IMR-90 (cell line): ENCODE measurements at regions not wholly inside any gene's neighbourhood (a gene's known extent, or its start where the extent isn't known, plus 50 kb on each side); places are given as distances from the start of the nearest gene placed in this dataset.

Experiments
- ATAC-seq: fragments of 200-7000 bp; cut with Tn5 transposase; 2 replicates; pipeline ENCODE4 v1.9.1; 2020; ENCODE audit warnings: low read depth, mild to moderate bottlenecking, moderate library complexity
- BruUV-seq: library from RNA; stranded (reverse); fragments of 400-500 nt; replicated peaks from 2 replicates; lab custom pipeline; 2021; lab: Mats Ljungman, UMichigan
- CTCF ChIA-PET: fragments of 300-600 bp; formaldehyde crosslinking; extraction: SDS; loops from one replicate; lab custom pipeline; 2021; ENCODE audit warnings: antibody characterized with exemption; lab: Yijun Ruan, JAX
- POLR2A ChIA-PET: fragments of 300-600 bp; sonication (Branson Sonifier 250); formaldehyde crosslinking; loops from one replicate; lab custom pipeline; 2022; ENCODE audit warnings: antibody characterized with exemption; ENCODE audit not compliant: unreplicated experiment; lab: Charles Lee
- DNase-seq: peaks from one replicate; pipeline ENCODE4 v3.0.0; 2013
- H2AFZ ChIP-seq: replicated peaks from 2 replicates; pipeline ENCODE3; 2013; ENCODE audit warnings: low read length, mild to moderate bottlenecking; ENCODE audit not compliant: poor library complexity
- H2AK5ac ChIP-seq: 2 replicates; pipeline ENCODE4 v1.6.1; 2013; ENCODE audit warnings: low read depth, low read length, inconsistent platforms
- H2AK9ac ChIP-seq: replicated peaks from 2 replicates; pipeline ENCODE3; 2013; ENCODE audit warnings: mild to moderate bottlenecking, low read depth, low read length, moderate library complexity; ENCODE audit not compliant: poor library complexity
- H2BK120ac ChIP-seq: 2 replicates; pipeline ENCODE4 v1.6.1; 2013; ENCODE audit warnings: low read depth, low read length, inconsistent platforms
- H2BK15ac ChIP-seq: 3 replicates; pipeline ENCODE4 v1.6.1; 2013; ENCODE audit warnings: low read depth, low read length, inconsistent platforms
- H2BK20ac ChIP-seq: 2 replicates; pipeline ENCODE4 v1.6.1; 2013; ENCODE audit warnings: low read depth, mild to moderate bottlenecking, inconsistent platforms, low read length, moderate library complexity
- H2BK5ac ChIP-seq: 2 replicates; pipeline ENCODE4 v1.6.1; 2013; ENCODE audit warnings: mild to moderate bottlenecking, low read depth, low read length, inconsistent platforms; ENCODE audit not compliant: poor library complexity, severe bottlenecking
- H3K14ac ChIP-seq: replicated peaks from 2 replicates; pipeline ENCODE4 v1.6.1; 2013; ENCODE audit warnings: low read depth, low read length, inconsistent platforms
- H3K18ac ChIP-seq: 2 replicates; pipeline ENCODE4 v1.6.1; 2013; ENCODE audit warnings: low read depth, low read length, control low read depth
- H3K23ac ChIP-seq: 2 replicates; pipeline ENCODE4 v1.6.1; 2013; ENCODE audit warnings: low read depth, low read length, inconsistent platforms
- H3K27ac ChIP-seq: 2 replicates; pipeline ENCODE4 v1.5.1; 2013; ENCODE audit warnings: mild to moderate bottlenecking, control low read depth, low read length; ENCODE audit not compliant: insufficient read depth
- H3K27me3 ChIP-seq: 2 replicates; pipeline ENCODE4 v1.6.1; 2013; ENCODE audit warnings: low read length; ENCODE audit not compliant: control insufficient read depth, insufficient read depth
- H3K36me3 ChIP-seq: 2 replicates; pipeline ENCODE4 v1.6.1; 2013; ENCODE audit warnings: low read length, mixed read lengths; ENCODE audit not compliant: control insufficient read depth, insufficient read depth
- H3K4ac ChIP-seq: 2 replicates; pipeline ENCODE4 v1.6.1; 2013; ENCODE audit warnings: low read depth, low read length, inconsistent platforms
- H3K4me1 ChIP-seq: 2 replicates; pipeline ENCODE4 v1.6.1; 2013; ENCODE audit warnings: low read length, mixed read lengths; ENCODE audit not compliant: control insufficient read depth, insufficient read depth
- H3K4me2 ChIP-seq: 2 replicates; pipeline ENCODE4 v1.6.1; 2013; ENCODE audit warnings: low read depth, mild to moderate bottlenecking, control low read depth, low read length, moderate library complexity
- H3K4me3 ChIP-seq: 2 replicates; pipeline ENCODE4 v1.5.1; 2013; ENCODE audit warnings: low read depth, mild to moderate bottlenecking, control low read depth, low read length, moderate library complexity; ENCODE audit not compliant: insufficient read depth
- H3K56ac ChIP-seq: 2 replicates; pipeline ENCODE4 v1.6.1; 2013; ENCODE audit warnings: low read length, inconsistent platforms; ENCODE audit not compliant: insufficient read depth; ENCODE audit errors: extremely low read depth
- H3K79me1 ChIP-seq, 2 experiments: 2 replicates each; pipeline ENCODE4 v1.6.1; 2013; ENCODE audit warnings: low read length in 2 of 2, inconsistent platforms in 1 of 2, low read depth in 1 of 2
- H3K9ac ChIP-seq: 2 replicates; pipeline ENCODE4 v1.6.1; 2013; ENCODE audit warnings: low read depth, low read length, control low read depth
- H3K9me1 ChIP-seq: 2 replicates; pipeline ENCODE4 v1.6.1; 2013; ENCODE audit warnings: low read length, inconsistent platforms; ENCODE audit not compliant: insufficient read depth
- H3K9me3 ChIP-seq: 2 replicates; pipeline ENCODE4 v1.6.1; 2013; ENCODE audit warnings: low read length; ENCODE audit not compliant: control insufficient read depth, insufficient read depth
- H4K20me1 ChIP-seq: 2 replicates; pipeline ENCODE4 v1.6.1; 2013; ENCODE audit warnings: low read length, inconsistent platforms; ENCODE audit not compliant: insufficient read depth
- H4K5ac ChIP-seq: 2 replicates; pipeline ENCODE4 v1.6.1; 2013; ENCODE audit warnings: mild to moderate bottlenecking, low read depth, low read length, control low read depth
- H4K8ac ChIP-seq, 2 experiments: 2 replicates each; pipeline ENCODE4 v1.6.1; 2013; ENCODE audit warnings: low read depth in 2 of 2, low read length in 2 of 2, control low read depth in 1 of 2, inconsistent platforms in 1 of 2
- H4K91ac ChIP-seq: 2 replicates; pipeline ENCODE4 v1.6.1; 2013; ENCODE audit warnings: low read depth, low read length, inconsistent platforms; ENCODE audit not compliant: insufficient read depth
- BHLHE40 ChIP-seq: fragments of 150-350 bp; IDR thresholded peaks from 2 replicates; pipeline ENCODE4 v1.6.1; 2016; ENCODE audit warnings: mild to moderate bottlenecking, low read depth, low read length
- CEBPB ChIP-seq: IDR thresholded peaks from 2 replicates; pipeline ENCODE4 v1.6.1; 2012; ENCODE audit warnings: low read depth, low read length, improper control_type of control experiment
- CHD1 ChIP-seq: IDR thresholded peaks from 2 replicates; pipeline ENCODE4 v1.6.1; 2012; ENCODE audit warnings: low read depth, low read length, improper control_type of control experiment
- CTCF ChIP-seq: conservative IDR thresholded peaks from 2 replicates; pipeline ENCODE4 v1.5.1; 2012; ENCODE audit warnings: mild to moderate bottlenecking, low read depth, low read length, improper control_type of control experiment
- ELK1 ChIP-seq: fragments of 150-350 bp; IDR thresholded peaks from 2 replicates; pipeline ENCODE4 v1.6.1; 2016; ENCODE audit warnings: low read depth, mild to moderate bottlenecking, low read length, moderate library complexity, borderline replicate concordance
- FOS ChIP-seq: fragments of 150-350 bp; IDR thresholded peaks from 2 replicates; pipeline ENCODE4 v1.6.1; 2016; ENCODE audit warnings: low read depth, low read length
- MAFK ChIP-seq: IDR thresholded peaks from 2 replicates; pipeline ENCODE4 v1.6.1; 2012; ENCODE audit warnings: low read depth, low read length, improper control_type of control experiment
- MAZ ChIP-seq: IDR thresholded peaks from 2 replicates; pipeline ENCODE4 v1.6.1; 2012; ENCODE audit warnings: low read depth, mild to moderate bottlenecking, low read length, improper control_type of control experiment, moderate library complexity, borderline replicate concordance
- MXI1 ChIP-seq: IDR thresholded peaks from 2 replicates; pipeline ENCODE4 v1.6.1; 2012; ENCODE audit warnings: low read depth, mild to moderate bottlenecking, low read length, moderate library complexity, borderline replicate concordance
- NFE2L2 ChIP-seq: fragments of 150-350 bp; IDR thresholded peaks from 2 replicates; pipeline ENCODE4 v1.6.1; 2016; ENCODE audit warnings: low read depth, mild to moderate bottlenecking, low read length
- POLR2A ChIP-seq: IDR thresholded peaks from 2 replicates; pipeline ENCODE4 v1.6.1; 2012; ENCODE audit warnings: mild to moderate bottlenecking, low read depth, low read length
- RAD21 ChIP-seq: IDR thresholded peaks from 2 replicates; pipeline ENCODE4 v1.6.1; 2012; ENCODE audit warnings: low read length, improper control_type of control experiment
- RCOR1 ChIP-seq: IDR thresholded peaks from 2 replicates; pipeline ENCODE4 v1.6.1; 2012; ENCODE audit warnings: mild to moderate bottlenecking, low read length, improper control_type of control experiment; ENCODE audit not compliant: insufficient replicate concordance
- RFX5 ChIP-seq: IDR thresholded peaks from 2 replicates; pipeline ENCODE4 v1.8.0; 2012; ENCODE audit warnings: low read depth, mild to moderate bottlenecking, low read length, moderate library complexity
- SMC3 ChIP-seq: fragments of 150-350 bp; IDR thresholded peaks from 2 replicates; pipeline ENCODE4 v1.6.1; 2016; ENCODE audit warnings: low read depth, mild to moderate bottlenecking, antibody characterized with exemption, low read length, moderate library complexity
- USF2 ChIP-seq: fragments of 150-350 bp; IDR thresholded peaks from 2 replicates; pipeline ENCODE4 v1.6.1; 2017; ENCODE audit warnings: mild to moderate bottlenecking, antibody characterized with exemption, low read length, low read depth
- whole genome bisulfite sequencing, 2 experiments: methylation state at CpG; one replicate each; pipeline versions ENCODE4 v1.1.5 to v1.1.7; 2013; ENCODE audit warnings: missing lambda C conversion rate in 2 of 2; ENCODE audit not compliant: insufficient read length in 1 of 2; ENCODE audit errors: extremely low coverage in 2 of 2; 5-methylcytosine and 5-hydroxymethylcytosine counted together
- dilution Hi-C: fragments of 300-500 bp; cut with HindIII; formaldehyde crosslinking; loops from one replicate; pipeline ENCODE4 v1.14.3; 2018; ENCODE audit warnings: low sequenced_read_pairs; ENCODE audit not compliant: unreplicated experiment
- in situ Hi-C: fragments of 300-500 bp; cut with MboI; formaldehyde crosslinking; loops from 3 replicates; pipeline ENCODE4 v1.14.3; 2019; ENCODE audit warnings: low sequenced_read_pairs, inconsistent platforms, mixed read lengths
- intact Hi-C: fragments of 100-400 bp; cut with micrococcal nuclease; formaldehyde crosslinking; loops from 2 replicates; pipeline ENCODE4 v1.10.0; 2022

- dilution Hi-C loops, result no loop called here
- intact Hi-C loops, result no loop called here
- H2AFZ ChIP-seq, result no peak overlapping the region
- BruUV-seq, result no TSS peak
- ATAC-seq (no peak), DNase-seq (no peak)
- no peaks in the 10 kb centered on the region for H4K20me1 ChIP-seq
- H3K9me1 ChIP-seq, result no peaks in the 10 kb centered on the region; the same call in 1 of the 2 replicates
- no peak overlapping the region for H4K8ac ChIP-seq
- no peak overlapping the region for H2AK5ac ChIP-seq
- ChIA-PET POLR2A (no interaction called here), CTCF (interaction anchor here (0.6 to 1.2 kb wide), 4 partner anchors 8 to 438 kb away, joined by 3 to 10 read pairs (median 4); partner anchors contain the start of gene TGFB1I1)
- WGBS, 2 experiments, result no CpG with 5 or more reads among the region's 2 CpGs
- H2BK5ac ChIP-seq, result no peak overlapping the region
- peaks cover 6% of the 10 kb centered on the region for H3K4me1 ChIP-seq
- H3K4me3 ChIP-seq, result no peak overlapping the region
- H2AK9ac ChIP-seq, result no peak overlapping the region
- H4K91ac ChIP-seq, result no peak overlapping the region
- in situ Hi-C loops, result loop anchor here (25.0 kb wide), 2 partner anchors 203 to 728 kb away; partner anchors contain the start of genes HSD3B7 and RUSF1
- H3K79me1 ChIP-seq, result peaks cover 14 to 32% of the 10 kb centered on the region in 2 experiments
- no peak overlapping the region for H3K4ac ChIP-seq
- 0 out of 2 replicates have a peak overlapping the region, but pooled peaks have one; percentile 20 for H3K23ac ChIP-seq
- H3K14ac ChIP-seq, result no peak overlapping the region
- H4K5ac ChIP-seq, result no peak overlapping the region
- H3K9me3 ChIP-seq, result no peaks in the 10 kb centered on the region; the same call in 1 of the 2 replicates
- peaks cover 10% of the 10 kb centered on the region for H3K36me3 ChIP-seq
- no peak overlapping the region for H2BK120ac ChIP-seq
- H3K18ac ChIP-seq, result no peak overlapping the region
- no peak overlapping the region for H2BK20ac ChIP-seq
- H3K56ac ChIP-seq, result no peak overlapping the region
- no peak overlapping the region for H3K27ac ChIP-seq
- no peak overlapping the region for H3K9ac ChIP-seq
- TF ChIP-seq CEBPB, result no peak
- TF ChIP-seq USF2, result no peak
- no peak for TF ChIP-seq SMC3
- TF ChIP-seq MAZ, result no peak
- no peak for TF ChIP-seq MAFK
- no peak for TF ChIP-seq MXI1
- TF ChIP-seq CHD1, result no peak
- TF ChIP-seq CTCF, result no peak
- no peak for TF ChIP-seq BHLHE40
- no peak; the same call in 1 of the 2 replicates for TF ChIP-seq POLR2A
- TF ChIP-seq RAD21, result no peak
- no peak for TF ChIP-seq RFX5
- TF ChIP-seq NFE2L2, result no peak
- no peak for TF ChIP-seq FOS
- no peak for TF ChIP-seq RCOR1
- TF ChIP-seq ELK1, result no peak
- H3K4me2 ChIP-seq, result no peak overlapping the region; the same call in 1 of the 2 replicates
- no peak overlapping the region for H2BK15ac ChIP-seq
- no peaks in the 10 kb centered on the region for H3K27me3 ChIP-seq
Observed at GRCh38 chr16:31714903-31715504, 158.6 kb upstream of the ZNF267 start.
